Lung (tissue), 11 donors: ENCODE measurements at regions not wholly inside any gene's neighbourhood (a gene's known extent, or its start where the extent isn't known, plus 50 kb on each side); places are given as distances from the start of the nearest gene placed in this dataset.

Source experiments
- ATAC-seq: fragments of 200-7000 bp; cut with Tn5 transposase; one replicate; pipeline ENCODE4 v1.9.1; 2020; ENCODE audit warnings: moderate number of reproducible peaks; ENCODE audit not compliant: insufficient read depth, low FRiP score
- DNase-seq, 3 donors: peaks; one replicate each; pipeline ENCODE4 v3.0.0-alpha.2; 2013 to 2017
- H3K27ac ChIP-seq, 2 donors: one replicate each; pipeline ENCODE4 v1.5.1; 2013; ENCODE audit warnings: mild to moderate bottlenecking in 2 of 2, moderate library complexity in 2 of 2, control low read depth in 1 of 2, inconsistent platforms in 1 of 2, low read depth in 1 of 2, low read length in 1 of 2
- H3K27me3 ChIP-seq, 3 donors: one replicate each; pipeline ENCODE4 v1.5.1; 2013; ENCODE audit warnings: low read length in 2 of 3; ENCODE audit not compliant: control insufficient read depth in 3 of 3, insufficient read depth in 3 of 3
- H3K36me3 ChIP-seq, 4 donors: one replicate each; pipeline ENCODE4 v1.5.1; 2013; ENCODE audit warnings: low read length in 4 of 4, mild to moderate bottlenecking in 1 of 4, moderate library complexity in 1 of 4; ENCODE audit not compliant: control insufficient read depth in 4 of 4, insufficient read depth in 4 of 4
- H3K4me1 ChIP-seq, 5 donors: one replicate each; pipeline ENCODE4 v1.5.1; 2013; ENCODE audit warnings: low read length in 5 of 5, mild to moderate bottlenecking in 2 of 5, moderate library complexity in 1 of 5; ENCODE audit not compliant: control insufficient read depth in 5 of 5, insufficient read depth in 5 of 5
- H3K4me3 ChIP-seq: one replicate; pipeline ENCODE4 v1.5.1; 2013; ENCODE audit warnings: mild to moderate bottlenecking, control low read depth, moderate library complexity
- H3K9ac ChIP-seq, 2 donors: one replicate each; pipeline ENCODE4 v1.5.1; 2013; ENCODE audit warnings: low read length in 2 of 2, control low read depth in 1 of 2; ENCODE audit not compliant: insufficient read depth in 1 of 2
- H3K9me3 ChIP-seq, 4 donors: one replicate each; pipeline ENCODE4 v1.5.1; 2013; ENCODE audit warnings: low read length in 3 of 4, mild to moderate bottlenecking in 1 of 4, moderate library complexity in 1 of 4; ENCODE audit not compliant: control insufficient read depth in 4 of 4, insufficient read depth in 3 of 4
- CTCF ChIP-seq: IDR thresholded peaks from 2 replicates; pipeline ENCODE4 v1.5.1; 2012; ENCODE audit warnings: mild to moderate bottlenecking; ENCODE audit errors: control extremely low read depth, extremely low read depth
- WGBS, 2 donors: extraction: QIAGEN DNeasy Blood & Tissue Kit; methylation state at CpG; one replicate each; pipeline ENCODE4 v1.1.7; 2013; 5-methylcytosine and 5-hydroxymethylcytosine counted together
- donor health status: control.
- donor health status: control.
- donor health status: Bipolar disorder and iron deficiency.
- donor health status: healthy.
- donor health status: DM: yes; HTN: yes; CAD: no.

DNA sequence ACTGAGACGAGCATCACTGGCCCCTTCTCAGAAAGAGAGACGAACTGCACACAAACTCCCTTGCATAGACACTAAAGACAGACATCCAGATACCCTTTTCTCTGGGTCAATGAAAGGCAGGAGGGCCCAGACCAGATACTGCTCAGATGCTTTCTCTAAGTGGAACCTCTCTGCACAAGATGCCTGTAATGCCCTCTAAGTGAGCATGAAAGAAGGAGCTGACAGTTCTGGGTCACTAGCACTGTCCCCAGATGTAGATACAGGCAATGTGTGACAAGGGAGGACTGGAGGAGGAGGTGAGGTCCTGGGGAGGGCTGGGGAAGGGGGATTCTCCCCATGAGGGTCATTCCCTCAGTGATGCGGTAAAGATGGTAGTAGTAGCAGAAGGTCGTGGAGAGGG, 501.0 kb upstream of the CDH11 start:
- Histone ChIP-seq H3K27me3 (no peaks in the 10 kb centered on the region), H3K4me3 (no peak overlapping the region), H3K36me3 (no peaks in the 10 kb centered on the region), H3K4me1 (peaks cover 0 to 8% (median 0%) of the 10 kb centered on the region in 5 donors), H3K9ac (no peak overlapping the region), H3K27ac (no peak overlapping the region), H3K9me3 (no peaks in the 10 kb centered on the region)
- no peak for ATAC-seq
- TF ChIP-seq CTCF = no peak
- WGBS, 2 donors = 88 to 96% methylated on average over 4 of the region's 4 CpGs
- DNase-seq = no peak

DNA sequence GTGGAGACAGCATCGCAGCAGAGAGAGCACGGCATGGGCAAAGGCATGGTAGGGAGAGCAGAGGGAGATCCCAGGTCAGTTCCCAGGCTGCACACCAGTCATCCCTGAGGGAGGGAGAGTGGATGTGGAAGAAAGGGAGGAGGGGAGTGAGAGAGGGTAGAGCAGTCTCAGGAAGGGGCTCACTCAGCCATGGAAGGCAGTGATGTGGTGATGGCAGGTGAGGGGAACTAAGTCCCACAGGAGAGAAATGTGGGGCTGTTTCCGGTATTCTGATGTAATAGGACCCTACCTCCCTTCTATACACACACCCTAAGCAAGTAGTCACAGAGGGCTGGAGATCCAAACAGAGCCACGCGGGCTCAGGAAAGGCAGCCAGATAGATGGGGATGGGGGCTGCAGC, 500.3 kb upstream of the CDH11 start:
- Histone ChIP-seq H3K4me3 (no peak overlapping the region), H3K9me3 (no peaks in the 10 kb centered on the region), H3K36me3 (no peaks in the 10 kb centered on the region), H3K27ac (no peak overlapping the region), H3K27me3 (no peaks in the 10 kb centered on the region), H3K4me1 (peaks cover 0 to 8% (median 0%) of the 10 kb centered on the region in 5 donors), H3K9ac (no peak overlapping the region)
- ATAC-seq = no peak
- WGBS, 2 donors = 92 to 96% methylated on average over 5 of the region's 5 CpGs
- TF ChIP-seq CTCF = no peak
- no peak for DNase-seq

GRCh38 chr16:65621640-65622039, 499.8 kb upstream of the CDH11 start:
- no peaks in the 10 kb centered on the region for H3K36me3 ChIP-seq
- H3K4me3 ChIP-seq = no peak overlapping the region
- H3K27ac ChIP-seq = no peak overlapping the region
- ATAC-seq (no peak), DNase-seq (no peak)
- no peaks in the 10 kb centered on the region for H3K9me3 ChIP-seq
- H3K27me3 ChIP-seq = no peaks in the 10 kb centered on the region
- 86 to 88% methylated on average over 3 of the region's 3 CpGs for WGBS, 2 donors
- H3K4me1 ChIP-seq = peaks cover 0 to 8% (median 0%) of the 10 kb centered on the region in 5 donors
- H3K9ac ChIP-seq = no peak overlapping the region
- no peak for TF ChIP-seq CTCF

GRCh38 chr16:65619606-65620005, 497.7 kb upstream of the CDH11 start:
- H3K9ac ChIP-seq = no peak overlapping the region
- DNase-seq (no peak), ATAC-seq (no peak)
- H3K27ac ChIP-seq = no peak overlapping the region
- no peaks in the 10 kb centered on the region for H3K9me3 ChIP-seq
- H3K4me1 ChIP-seq = peaks cover 0 to 8% (median 0%) of the 10 kb centered on the region in 5 donors
- 63 to 71% methylated on average over 3 of the region's 3 CpGs for WGBS, 2 donors
- no peaks in the 10 kb centered on the region for H3K27me3 ChIP-seq
- TF ChIP-seq CTCF = no peak
- no peaks in the 10 kb centered on the region for H3K36me3 ChIP-seq
- H3K4me3 ChIP-seq = no peak overlapping the region
